ENCODE measurements at regions not wholly inside any gene's neighbourhood (a gene's known extent, or its start where the extent isn't known, plus 50 kb on each side); places are given as distances from the start of the nearest gene placed in this dataset.

- no peak overlapping the region for H3K9ac ChIP-seq
- no peak overlapping the region for H3K4me2 ChIP-seq
- H4K20me1 ChIP-seq, result no peaks in the 10 kb centered on the region
- no peak overlapping the region for H3K4me3 ChIP-seq
- H3K9me3 ChIP-seq (replicated peaks in 1 of 11), result no peaks in the 10 kb centered on the region
- no peak overlapping the region for H3K27ac ChIP-seq
- H3K4me1 ChIP-seq, result no peaks in the 10 kb centered on the region
- no peak for TF ChIP-seq Cebpa-rat (IDR thresholded peaks at IDR 0.05)
- no peaks in the 10 kb centered on the region for H3K27me3 ChIP-seq
- H3K36me3 ChIP-seq, result no peaks in the 10 kb centered on the region
Observed at GRCh38 chr1:238360474-238360873, 469.8 kb upstream of the ZP4 start.

GRCh38 chr1:238350471-238350870, 459.7 kb upstream of the ZP4 start:
- Histone ChIP-seq H3K36me3 (no peaks in the 10 kb centered on the region), H3K9ac (no peak overlapping the region), H3K4me1 (no peaks in the 10 kb centered on the region), H3K27me3 (no peaks in the 10 kb centered on the region), H3K27ac (no peak overlapping the region), H3K4me3 (no peak overlapping the region), H4K20me1 (no peaks in the 10 kb centered on the region), H3K9me3 (replicated peaks in 1 of 11) (peaks cover 0 to 14% (median 3%) of the 10 kb centered on the region in 11 experiments; a peak in 7 of 22 replicates), H3K4me2 (no peak overlapping the region)
- no peak for TF ChIP-seq Cebpa-rat (IDR thresholded peaks at IDR 0.05)

GRCh38 chr1:238346340-238346739, 455.6 kb upstream of the ZP4 start:
- H3K36me3 ChIP-seq, result no peaks in the 10 kb centered on the region
- H3K27me3 ChIP-seq, result no peaks in the 10 kb centered on the region
- H3K4me1 ChIP-seq, result no peaks in the 10 kb centered on the region; a peak in 1 of 20 replicates
- TF ChIP-seq Cebpa-rat (IDR thresholded peaks at IDR 0.05), result no peak
- H3K4me3 ChIP-seq, result no peak overlapping the region
- H3K4me2 ChIP-seq, result no peak overlapping the region
- no peak overlapping the region for H3K27ac ChIP-seq
- H3K9me3 ChIP-seq (replicated peaks in 1 of 11), result peaks cover 0 to 12% (median 3%) of the 10 kb centered on the region in 11 experiments; a peak in 7 of 22 replicates
- H3K9ac ChIP-seq, result no peak overlapping the region
- no peaks in the 10 kb centered on the region for H4K20me1 ChIP-seq

- Histone ChIP-seq H3K4me3 (no peak overlapping the region), H3K9me3 (replicated peaks in 1 of 11) (peaks cover 0 to 12% (median 3%) of the 10 kb centered on the region in 11 experiments; a peak in 7 of 22 replicates), H3K4me1 (no peaks in the 10 kb centered on the region; a peak in 2 of 20 replicates), H3K27me3 (no peaks in the 10 kb centered on the region), H3K36me3 (no peaks in the 10 kb centered on the region), H3K27ac (no peak overlapping the region), H3K9ac (no peak overlapping the region), H4K20me1 (no peaks in the 10 kb centered on the region), H3K4me2 (no peak overlapping the region)
- TF ChIP-seq Cebpa-rat (IDR thresholded peaks at IDR 0.05), result no peak
Observed at GRCh38 chr1:238345837-238346236, 455.1 kb upstream of the ZP4 start.

- no peaks in the 10 kb centered on the region for H3K27me3 ChIP-seq
- H3K36me3 ChIP-seq, result no peaks in the 10 kb centered on the region
- H3K9me3 ChIP-seq (replicated peaks in 1 of 11), result peaks cover 0 to 13% (median 3%) of the 10 kb centered on the region in 11 experiments; a peak in 7 of 22 replicates
- no peaks in the 10 kb centered on the region for H4K20me1 ChIP-seq
- no peak overlapping the region for H3K9ac ChIP-seq
- H3K4me3 ChIP-seq, result no peak overlapping the region
- no peak overlapping the region for H3K27ac ChIP-seq
- no peak overlapping the region for H3K4me2 ChIP-seq
- H3K4me1 ChIP-seq, result no peaks in the 10 kb centered on the region; a peak in 2 of 20 replicates
- no peak for TF ChIP-seq Cebpa-rat (IDR thresholded peaks at IDR 0.05)
Observed at GRCh38 chr1:238343852-238344251, 453.1 kb upstream of the ZP4 start.

- H3K9me3 ChIP-seq (replicated peaks in 1 of 11), result peaks cover 0 to 13% (median 2%) of the 10 kb centered on the region in 11 experiments; a peak in 7 of 22 replicates
- no peaks in the 10 kb centered on the region for H4K20me1 ChIP-seq
- H3K27me3 ChIP-seq, result no peaks in the 10 kb centered on the region
- no peak for TF ChIP-seq Cebpa-rat (IDR thresholded peaks at IDR 0.05)
- no peaks in the 10 kb centered on the region for H3K36me3 ChIP-seq
- no peak overlapping the region for H3K4me3 ChIP-seq
- H3K4me2 ChIP-seq, result no peak overlapping the region
- H3K4me1 ChIP-seq, result peaks cover 0 to 5% (median 0%) of the 10 kb centered on the region in 10 experiments; a peak in 2 of 20 replicates
- H3K9ac ChIP-seq, result no peak overlapping the region
- H3K27ac ChIP-seq, result no peak overlapping the region
Observed at GRCh38 chr1:238341395-238341794, 450.7 kb upstream of the ZP4 start.

GRCh38 chr1:238340989-238341388, 450.3 kb upstream of the ZP4 start:
- Histone ChIP-seq H3K27me3 (no peaks in the 10 kb centered on the region), H3K36me3 (no peaks in the 10 kb centered on the region), H3K9me3 (replicated peaks in 1 of 11) (peaks cover 0 to 9% (median 0%) of the 10 kb centered on the region in 11 experiments; a peak in 3 of 22 replicates), H4K20me1 (no peaks in the 10 kb centered on the region), H3K4me2 (no peak overlapping the region), H3K9ac (no peak overlapping the region), H3K4me3 (no peak overlapping the region), H3K27ac (no peak overlapping the region), H3K4me1 (peaks cover 0 to 5% (median 0%) of the 10 kb centered on the region in 10 experiments; a peak in 2 of 20 replicates)
- no peak for TF ChIP-seq Cebpa-rat (IDR thresholded peaks at IDR 0.05)

- H3K9me3 ChIP-seq (replicated peaks in 1 of 11), result 0 out of 22 replicates have a peak, but pooled peaks cover 0 to 6% (median 0%) of the 10 kb centered on the region in 11 experiments
- H4K20me1 ChIP-seq, result no peaks in the 10 kb centered on the region
- no peak overlapping the region for H3K4me3 ChIP-seq
- no peak for TF ChIP-seq Cebpa-rat (IDR thresholded peaks at IDR 0.05)
- no peaks in the 10 kb centered on the region for H3K36me3 ChIP-seq
- H3K4me1 ChIP-seq, result peaks cover 0 to 20% (median 3%) of the 10 kb centered on the region in 10 experiments; a peak in 9 of 20 replicates
- no peaks in the 10 kb centered on the region for H3K27me3 ChIP-seq
- no peak overlapping the region for H3K9ac ChIP-seq
- no peak overlapping the region for H3K27ac ChIP-seq
- H3K4me2 ChIP-seq, result no peak overlapping the region
Observed at GRCh38 chr1:238336531-238336930, 445.8 kb upstream of the ZP4 start.

GRCh38 chr1:238334170-238334569, 443.4 kb upstream of the ZP4 start:
- Histone ChIP-seq H4K20me1 (no peaks in the 10 kb centered on the region), H3K27ac (no peak overlapping the region), H3K4me1 (peaks cover 7 to 43% (median 23%) of the 10 kb centered on the region in 10 experiments; a peak in 17 of 20 replicates), H3K36me3 (no peaks in the 10 kb centered on the region), H3K4me2 (no peak overlapping the region), H3K9ac (no peak overlapping the region), H3K4me3 (no peak overlapping the region), H3K9me3 (replicated peaks in 1 of 11) (0 out of 22 replicates have a peak, but pooled peaks cover 0 to 6% (median 0%) of the 10 kb centered on the region in 11 experiments), H3K27me3 (no peaks in the 10 kb centered on the region)
- TF ChIP-seq Cebpa-rat (IDR thresholded peaks at IDR 0.05), result no peak

GRCh38 chr1:238331557-238331956, 440.8 kb upstream of the ZP4 start:
- Histone ChIP-seq H3K27me3 (no peaks in the 10 kb centered on the region), H3K9me3 (replicated peaks in 1 of 11) (peaks cover 7 to 17% (median 12%) of the 10 kb centered on the region in 11 experiments; a peak in 17 of 22 replicates), H3K4me2 (peak overlapping the region in 3 of 11 experiments; percentile 33 to 55 (median 43); a peak in 5 of 22 replicates), H3K36me3 (no peaks in the 10 kb centered on the region), H4K20me1 (no peaks in the 10 kb centered on the region), H3K27ac (peak overlapping the region in 1 of 11 experiments; percentile 25; a peak in 2 of 22 replicates), H3K4me3 (no peak overlapping the region), H3K4me1 (peaks cover 7 to 38% (median 24%) of the 10 kb centered on the region in 10 experiments; a peak in 17 of 20 replicates), H3K9ac (no peak overlapping the region)
- peak in 2 of 11 experiments; percentile 14 to 22; a peak in 1 of 22 replicates for TF ChIP-seq Cebpa-rat (IDR thresholded peaks at IDR 0.05)
